ENCODE measurements at regions not wholly inside any gene's neighbourhood (a gene's known extent, or its start where the extent isn't known, plus 50 kb on each side); places are given as distances from the start of the nearest gene placed in this dataset.
A peak's percentile ranks its signal among the peaks of the same experiment; 100 is the strongest.

GRCh38 chr5:145243016-145243415, 592.1 kb downstream of the PRELID2 start:
- Histone ChIP-seq H3K27me3 (ENCODE audit: low read depth) (no peaks in the 10 kb centered on the region), H3K4me3 (no peak overlapping the region), H3K9me3 (replicated peaks) (no peaks in the 10 kb centered on the region), H3K36me3 (no peaks in the 10 kb centered on the region), H3K4me1 (no peaks in the 10 kb centered on the region), H3K27ac (replicated peaks) (no peak overlapping the region)
- TF ChIP-seq CTCF (IDR thresholded peaks at IDR 0.05; ENCODE audit: borderline replicate concordance) = no peak
- no peak for DNase-seq
- intact Hi-C loops (cut with micrococcal nuclease) = no loop called here

DNA sequence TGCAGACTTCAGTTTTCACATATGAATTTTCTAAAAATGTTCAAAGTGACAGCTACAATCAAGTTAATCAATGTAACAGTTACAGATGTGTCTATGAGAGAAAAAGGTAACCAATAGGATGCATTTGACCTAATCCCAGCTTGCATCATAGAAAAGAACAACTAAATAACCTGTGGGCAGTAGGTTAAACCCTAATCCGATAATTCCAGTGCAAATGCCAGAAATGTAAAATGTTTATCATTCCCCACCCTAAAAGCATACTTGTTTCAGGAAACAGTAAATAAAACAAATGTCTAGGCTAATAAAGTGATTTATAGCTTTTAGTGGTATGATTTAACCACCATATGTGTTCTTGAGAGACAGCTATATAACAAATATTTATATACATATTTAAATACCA, 592.6 kb downstream of the PRELID2 start:
- H3K27ac ChIP-seq (replicated peaks) = no peak overlapping the region
- H3K27me3 ChIP-seq (ENCODE audit: low read depth) = no peaks in the 10 kb centered on the region
- no peak for TF ChIP-seq CTCF (IDR thresholded peaks at IDR 0.05; ENCODE audit: borderline replicate concordance)
- no peak for DNase-seq
- no peaks in the 10 kb centered on the region for H3K4me1 ChIP-seq
- intact Hi-C loops (cut with micrococcal nuclease) = no loop called here
- H3K36me3 ChIP-seq = no peaks in the 10 kb centered on the region
- no peak overlapping the region for H3K4me3 ChIP-seq
- H3K9me3 ChIP-seq (replicated peaks) = no peaks in the 10 kb centered on the region

DNA sequence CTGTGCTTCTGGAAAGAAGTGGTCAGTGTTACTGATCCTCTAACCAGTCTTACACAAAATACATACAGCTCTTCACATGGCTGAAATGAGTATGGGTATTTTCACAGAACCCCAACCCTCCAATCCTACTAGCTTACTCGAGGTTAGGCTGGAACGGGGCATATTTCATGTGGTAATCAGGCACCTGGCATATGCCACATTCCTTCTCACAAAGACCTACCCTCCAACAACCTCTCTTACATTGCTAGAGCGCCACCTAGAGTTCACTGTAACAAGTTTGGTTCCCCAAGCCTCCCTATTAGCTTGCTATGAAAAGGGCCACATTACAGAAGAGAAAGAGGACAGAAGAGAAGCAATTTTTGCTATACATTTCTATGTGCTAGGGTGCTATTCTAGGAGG, 597.3 kb downstream of the PRELID2 start:
- Histone ChIP-seq H3K27ac (replicated peaks) (no peak overlapping the region), H3K4me1 (no peaks in the 10 kb centered on the region), H3K9me3 (replicated peaks) (no peaks in the 10 kb centered on the region), H3K27me3 (ENCODE audit: low read depth) (no peaks in the 10 kb centered on the region), H3K36me3 (no peaks in the 10 kb centered on the region), H3K4me3 (no peak overlapping the region)
- peak; percentile 27 for TF ChIP-seq CTCF (IDR thresholded peaks at IDR 0.05; ENCODE audit: borderline replicate concordance)
- intact Hi-C loops (cut with micrococcal nuclease) = no loop called here
- DNase-seq = no peak

DNA sequence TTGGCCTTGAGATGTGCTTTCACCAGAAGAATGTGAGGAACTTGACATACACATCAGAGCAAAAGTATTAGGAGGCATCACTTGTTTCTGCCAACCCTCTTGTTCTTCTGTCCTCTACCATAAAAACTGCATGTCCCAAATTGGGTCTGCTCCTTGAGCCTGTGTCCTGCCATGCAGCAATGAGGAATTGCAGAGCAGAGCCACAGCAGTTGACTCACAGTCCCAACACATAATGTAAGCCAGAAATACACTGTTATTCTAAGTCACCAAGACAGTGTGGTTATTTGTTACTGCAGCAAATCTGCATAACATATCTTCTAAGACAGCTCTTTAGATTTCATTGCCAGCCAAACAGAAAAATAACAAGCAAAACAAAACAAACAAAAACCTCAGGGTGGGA, 598.2 kb downstream of the PRELID2 start:
- Histone ChIP-seq H3K4me3 (no peak overlapping the region), H3K36me3 (no peaks in the 10 kb centered on the region), H3K9me3 (replicated peaks) (no peaks in the 10 kb centered on the region), H3K27ac (replicated peaks) (no peak overlapping the region), H3K4me1 (no peaks in the 10 kb centered on the region), H3K27me3 (ENCODE audit: low read depth) (no peaks in the 10 kb centered on the region)
- DNase-seq = no peak
- TF ChIP-seq CTCF (IDR thresholded peaks at IDR 0.05; ENCODE audit: borderline replicate concordance) = no peak
- intact Hi-C loops (cut with micrococcal nuclease) = no loop called here

DNA sequence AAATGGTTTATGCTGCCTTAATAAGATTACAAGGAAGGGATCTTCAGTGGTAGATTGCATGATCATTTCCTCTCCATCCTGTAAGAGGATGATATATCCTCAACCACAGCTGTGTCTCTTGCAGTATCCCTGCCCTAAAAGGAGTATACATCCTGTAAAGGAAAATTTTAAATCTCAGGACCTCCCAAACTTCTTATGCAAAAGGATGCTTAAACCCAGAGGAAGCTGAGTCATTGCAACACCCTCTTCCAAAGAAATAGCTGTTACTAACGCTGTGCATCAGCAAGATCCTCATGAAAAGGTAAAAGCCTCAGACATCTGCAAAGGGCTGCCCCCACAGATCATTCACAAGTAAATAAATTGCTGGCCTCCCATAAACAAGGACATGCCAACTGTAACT, 599.0 kb downstream of the PRELID2 start:
- DNase-seq = no peak
- Histone ChIP-seq H3K27me3 (ENCODE audit: low read depth) (no peaks in the 10 kb centered on the region), H3K27ac (replicated peaks) (no peak overlapping the region), H3K9me3 (replicated peaks) (no peaks in the 10 kb centered on the region), H3K4me3 (no peak overlapping the region), H3K4me1 (no peaks in the 10 kb centered on the region), H3K36me3 (no peaks in the 10 kb centered on the region)
- no peak for TF ChIP-seq CTCF (IDR thresholded peaks at IDR 0.05; ENCODE audit: borderline replicate concordance)
- intact Hi-C loops (cut with micrococcal nuclease) = no loop called here

DNA sequence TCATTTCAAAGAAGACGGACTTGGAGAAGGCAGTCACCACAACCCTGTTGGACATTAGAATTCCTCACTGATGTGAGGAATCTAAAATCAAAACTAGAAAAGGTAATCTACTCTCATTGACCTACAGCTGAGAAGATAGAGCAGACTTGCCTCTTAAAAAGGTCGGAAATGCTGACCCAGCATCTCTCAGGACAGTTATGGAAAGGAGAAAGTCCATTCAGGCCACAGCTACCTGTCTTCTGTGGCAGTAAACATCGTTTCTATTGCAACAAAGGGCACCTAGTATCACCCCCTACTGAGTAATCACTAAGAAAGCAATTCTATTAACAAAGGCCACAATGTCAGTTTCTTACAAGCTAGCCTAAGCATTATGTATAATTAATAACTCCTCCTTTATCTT, 601.7 kb downstream of the PRELID2 start:
- no peak for TF ChIP-seq CTCF (IDR thresholded peaks at IDR 0.05; ENCODE audit: borderline replicate concordance)

More for the DNA sequence above, 601.7 kb downstream of the PRELID2 start:
- intact Hi-C loops (cut with micrococcal nuclease) = no loop called here
- Histone ChIP-seq H3K27me3 (ENCODE audit: low read depth) (no peaks in the 10 kb centered on the region), H3K9me3 (replicated peaks) (no peaks in the 10 kb centered on the region), H3K27ac (replicated peaks) (no peak overlapping the region), H3K4me1 (no peaks in the 10 kb centered on the region), H3K4me3 (no peak overlapping the region), H3K36me3 (no peaks in the 10 kb centered on the region)
- no peak for DNase-seq
